ENCODE measurements at regions not wholly inside any gene's neighbourhood (a gene's known extent, or its start where the extent isn't known, plus 50 kb on each side); places are given as distances from the start of the nearest gene placed in this dataset.

GRCh38 chr5:165137701-165138100 is 1632.3 kb downstream of the MAT2B start:
- no peak for DNase-seq
- Histone ChIP-seq H3K4me3 (no peak overlapping the region), H3K36me3 (replicated peaks in 1 of 2) (no peaks in the 10 kb centered on the region), H3K27ac (no peak overlapping the region), H3K9me3 (replicated peaks in 1 of 3) (no peaks in the 10 kb centered on the region), H3K27me3 (no peaks in the 10 kb centered on the region), H3K4me1 (replicated peaks in 1 of 2) (no peaks in the 10 kb centered on the region)
- 59 to 72% (median 64%) methylated on average over 2 of the region's 2 CpGs for WGBS, 4 donors
- TF ChIP-seq POLR2A (IDR thresholded peaks at IDR 0.05), result no peak
- TF ChIP-seq CTCF (IDR thresholded peaks at IDR 0.05), result no peak
- intact Hi-C loops (cut with DNase I), result no loop called here

- intact Hi-C loops (cut with DNase I), result no loop called here
- no peaks in the 10 kb centered on the region for H3K4me1 ChIP-seq (replicated peaks in 1 of 2)
- TF ChIP-seq POLR2A (IDR thresholded peaks at IDR 0.05) (no peak), CTCF (IDR thresholded peaks at IDR 0.05) (no peak)
- H3K4me3 ChIP-seq, result no peak overlapping the region
- H3K9me3 ChIP-seq (replicated peaks in 1 of 3), result no peaks in the 10 kb centered on the region
- no peak for DNase-seq
- H3K27ac ChIP-seq, result no peak overlapping the region
- 53 to 62% (median 59%) methylated on average over 7 of the region's 7 CpGs for WGBS, 4 donors
- no peaks in the 10 kb centered on the region for H3K36me3 ChIP-seq (replicated peaks in 1 of 2)
- H3K27me3 ChIP-seq, result no peaks in the 10 kb centered on the region
These were observed 1632.8 kb downstream of the MAT2B start for GRCh38 chr5:165138236-165138635.

GRCh38 chr5:165139262-165139661 is 1633.8 kb downstream of the MAT2B start:
- H3K27me3 ChIP-seq, result no peaks in the 10 kb centered on the region
- intact Hi-C loops (cut with DNase I), result no loop called here
- no peak for TF ChIP-seq CTCF (IDR thresholded peaks at IDR 0.05)
- no peak for TF ChIP-seq POLR2A (IDR thresholded peaks at IDR 0.05)
- DNase-seq, result no peak
- WGBS, 4 donors, result 56 to 72% (median 61%) methylated on average over 3 of the region's 3 CpGs
- no peaks in the 10 kb centered on the region for H3K36me3 ChIP-seq (replicated peaks in 1 of 2)
- H3K4me1 ChIP-seq (replicated peaks in 1 of 2), result no peaks in the 10 kb centered on the region
- H3K27ac ChIP-seq, result no peak overlapping the region
- H3K4me3 ChIP-seq, result no peak overlapping the region
- no peaks in the 10 kb centered on the region for H3K9me3 ChIP-seq (replicated peaks in 1 of 3)

GRCh38 chr5:165139721-165140120 is 1634.3 kb downstream of the MAT2B start:
- WGBS, 4 donors, result 60 to 76% (median 64%) methylated on average over 3 of the region's 3 CpGs
- Histone ChIP-seq H3K27ac (no peak overlapping the region), H3K4me1 (replicated peaks in 1 of 2) (no peaks in the 10 kb centered on the region), H3K4me3 (no peak overlapping the region), H3K27me3 (no peaks in the 10 kb centered on the region), H3K9me3 (replicated peaks in 1 of 3) (no peaks in the 10 kb centered on the region), H3K36me3 (replicated peaks in 1 of 2) (no peaks in the 10 kb centered on the region)
- TF ChIP-seq POLR2A (IDR thresholded peaks at IDR 0.05), result no peak
- no peak for TF ChIP-seq CTCF (IDR thresholded peaks at IDR 0.05)
- DNase-seq, result no peak
- intact Hi-C loops (cut with DNase I), result no loop called here
